ENCODE measurements at regions not wholly inside any gene's neighbourhood (a gene's known extent, or its start where the extent isn't known, plus 50 kb on each side); places are given as distances from the start of the nearest gene placed in this dataset.

DNA sequence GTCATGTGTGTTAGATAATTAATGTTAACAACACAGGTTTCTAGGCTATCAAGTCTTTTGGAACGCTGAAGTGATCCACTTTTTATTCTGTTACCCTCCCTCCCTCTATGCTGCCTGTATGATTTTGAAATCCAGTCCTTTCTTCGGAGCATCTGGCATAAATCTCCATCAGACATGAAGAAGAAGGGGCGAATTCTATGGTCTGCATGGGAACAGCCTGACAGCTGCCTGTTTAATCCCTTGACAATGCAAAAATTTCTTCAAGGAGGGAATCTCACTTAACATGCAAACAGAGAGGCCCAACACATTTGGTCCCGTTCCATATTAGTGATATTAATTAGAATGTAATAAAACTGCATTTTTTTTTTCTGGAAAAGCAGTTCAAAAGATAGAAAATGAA lies 145.2 kb downstream of the VGLL3 start:
- no peak for TF ChIP-seq TEAD4 (CRISPR knock-in tag; IDR thresholded peaks at IDR 0.05)
- no peak for TF ChIP-seq USF1 (CRISPR knock-in tag; IDR thresholded peaks at IDR 0.05)
- TF ChIP-seq ESRRA (CRISPR knock-in tag; IDR thresholded peaks at IDR 0.05; ENCODE audit: borderline replicate concordance), result no peak
- TF ChIP-seq PRDM15 (CRISPR knock-in tag; IDR thresholded peaks at IDR 0.05), result no peak
- TF ChIP-seq CTCF (IDR thresholded peaks at IDR 0.05), result no peak
- TF ChIP-seq, protein P1, sequence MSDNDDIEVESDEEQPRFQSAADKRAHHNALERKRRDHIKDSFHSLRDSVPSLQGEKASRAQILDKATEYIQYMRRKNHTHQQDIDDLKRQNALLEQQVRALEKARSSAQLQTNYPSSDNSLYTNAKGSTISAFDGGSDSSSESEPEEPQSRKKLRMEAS (CRISPR knock-in tag; IDR thresholded peaks at IDR 0.05), result no peak
- no peak for TF ChIP-seq IRF2 (CRISPR knock-in tag; IDR thresholded peaks at IDR 0.05; ENCODE audit: borderline replicate concordance, low read depth)

Measured in WTC11 (cell line).